Osteoblast (primary cell): ENCODE measurements at regions not wholly inside any gene's neighbourhood (a gene's known extent, or its start where the extent isn't known, plus 50 kb on each side); places are given as distances from the start of the nearest gene placed in this dataset.
"Not testable (repeated sequence)": the region's sequence is repeated elsewhere in the genome, so short reads cannot be mapped to it uniquely, and the experiment has no call there.

Experiments
- DNase-seq: peaks from one replicate; pipeline ENCODE4 v3.0.0; 2011; ENCODE audit warnings: low spot score, mixed read lengths; ENCODE audit not compliant: insufficient read length; ENCODE audit errors: missing footprints
- H2AFZ ChIP-seq: 2 replicates; pipeline ENCODE4 v1.6.0; 2011; ENCODE audit warnings: mild to moderate bottlenecking, low read length
- H3K27ac ChIP-seq: 2 replicates; pipeline ENCODE4 v1.5.1; 2011; ENCODE audit warnings: mild to moderate bottlenecking, low read depth, low read length, moderate library complexity
- H3K27me3 ChIP-seq: 2 replicates; pipeline ENCODE4 v1.6.0; 2012; ENCODE audit warnings: mild to moderate bottlenecking, control low read depth, inconsistent platforms, low read length, moderate library complexity; ENCODE audit not compliant: insufficient read depth
- H3K36me3 ChIP-seq: 2 replicates; pipeline ENCODE4 v1.5.1; 2011; ENCODE audit warnings: mild to moderate bottlenecking, low read length, control low read depth, moderate library complexity; ENCODE audit not compliant: insufficient read depth
- H3K4me1 ChIP-seq: 2 replicates; pipeline ENCODE4 v1.5.1; 2011; ENCODE audit warnings: mild to moderate bottlenecking, low read length, control low read depth, moderate library complexity; ENCODE audit not compliant: insufficient read depth
- H3K4me2 ChIP-seq: 2 replicates; pipeline ENCODE4 v1.6.0; 2011; ENCODE audit warnings: mild to moderate bottlenecking, low read length; ENCODE audit not compliant: insufficient read depth
- H3K4me3 ChIP-seq: fragments of 200-600 bp; sonication (generic); 3 replicates; pipeline ENCODE4 v1.5.1; 2012; ENCODE audit warnings: mild to moderate bottlenecking, low read length, inconsistent platforms; ENCODE audit not compliant: insufficient read depth
- H3K79me2 ChIP-seq: 2 replicates; pipeline ENCODE4 v1.6.0; 2012; ENCODE audit warnings: mild to moderate bottlenecking, low read length, control low read depth, inconsistent platforms; ENCODE audit not compliant: insufficient read depth
- H3K9me3 ChIP-seq: 2 replicates; pipeline ENCODE4 v1.5.1; 2011; ENCODE audit warnings: low read depth, low read length, control low read depth
- H4K20me1 ChIP-seq: 2 replicates; pipeline ENCODE4 v1.6.0; 2012; ENCODE audit warnings: mild to moderate bottlenecking, low read length, control low read depth; ENCODE audit not compliant: insufficient read depth
- CTCF ChIP-seq: IDR thresholded peaks from 2 replicates; pipeline ENCODE4 v1.5.1; 2011; ENCODE audit warnings: mild to moderate bottlenecking, low read depth, low read length, moderate library complexity; ENCODE audit errors: extremely low read depth

GRCh38 chr1:117710710-117711109 lies 104.9 kb downstream of the TENT5C start:
- DNase-seq, result no peak
- no peaks in the 10 kb centered on the region for H3K79me2 ChIP-seq
- no peaks in the 10 kb centered on the region for H3K9me3 ChIP-seq
- H3K4me2 ChIP-seq, result no peak overlapping the region
- no peak overlapping the region for H3K4me3 ChIP-seq
- no peaks in the 10 kb centered on the region for H3K36me3 ChIP-seq
- no peaks in the 10 kb centered on the region for H3K27me3 ChIP-seq
- peak; percentile 45 for TF ChIP-seq CTCF
- no peak overlapping the region for H2AFZ ChIP-seq
- no peaks in the 10 kb centered on the region for H4K20me1 ChIP-seq
- no peaks in the 10 kb centered on the region for H3K4me1 ChIP-seq
- no peak overlapping the region for H3K27ac ChIP-seq

GRCh38 chr1:117712621-117713020 lies 106.8 kb downstream of the TENT5C start:
- no peak overlapping the region for H3K27ac ChIP-seq
- H4K20me1 ChIP-seq, result no peaks in the 10 kb centered on the region
- H3K4me3 ChIP-seq, result no peak overlapping the region
- no peaks in the 10 kb centered on the region for H3K9me3 ChIP-seq
- H3K79me2 ChIP-seq, result no peaks in the 10 kb centered on the region
- no peak overlapping the region for H3K4me2 ChIP-seq
- TF ChIP-seq CTCF, result no peak
- no peaks in the 10 kb centered on the region for H3K27me3 ChIP-seq
- H2AFZ ChIP-seq, result no peak overlapping the region
- no peaks in the 10 kb centered on the region for H3K4me1 ChIP-seq
- no peaks in the 10 kb centered on the region for H3K36me3 ChIP-seq
- DNase-seq, result no peak

GRCh38 chr1:117714546-117714945 lies 108.7 kb downstream of the TENT5C start:
- no peak overlapping the region for H3K4me3 ChIP-seq
- H3K79me2 ChIP-seq, result no peaks in the 10 kb centered on the region
- H3K9me3 ChIP-seq, result no peaks in the 10 kb centered on the region
- no peak for DNase-seq
- no peak for TF ChIP-seq CTCF
- H2AFZ ChIP-seq, result no peak overlapping the region
- H4K20me1 ChIP-seq, result no peaks in the 10 kb centered on the region
- no peaks in the 10 kb centered on the region for H3K4me1 ChIP-seq
- no peaks in the 10 kb centered on the region for H3K27me3 ChIP-seq
- no peak overlapping the region for H3K27ac ChIP-seq
- H3K36me3 ChIP-seq, result no peaks in the 10 kb centered on the region
- H3K4me2 ChIP-seq, result no peak overlapping the region

- H3K4me1 ChIP-seq, H4K20me1 ChIP-seq, H3K36me3 ChIP-seq, H3K4me2 ChIP-seq, DNase-seq, H3K27ac ChIP-seq, H3K79me2 ChIP-seq, H3K4me3 ChIP-seq, H2AFZ ChIP-seq, H3K27me3 ChIP-seq, H3K9me3 ChIP-seq: not testable (repeated sequence)
Measured at GRCh38 chr1:117716030-117716429, 110.2 kb downstream of the TENT5C start.

- not testable (repeated sequence) for H3K27ac ChIP-seq, H3K36me3 ChIP-seq, H3K4me3 ChIP-seq, H4K20me1 ChIP-seq, H3K9me3 ChIP-seq, H3K79me2 ChIP-seq, H3K4me1 ChIP-seq, H3K27me3 ChIP-seq, H2AFZ ChIP-seq, DNase-seq, H3K4me2 ChIP-seq
Measured at GRCh38 chr1:117717980-117718379, 112.1 kb downstream of the TENT5C start.

- not testable (repeated sequence) for H4K20me1 ChIP-seq, H3K4me3 ChIP-seq, H3K27ac ChIP-seq, H3K4me2 ChIP-seq, H3K9me3 ChIP-seq, DNase-seq, H2AFZ ChIP-seq, H3K36me3 ChIP-seq, H3K27me3 ChIP-seq, H3K79me2 ChIP-seq, H3K4me1 ChIP-seq
Measured at GRCh38 chr1:117718596-117718995, 112.7 kb downstream of the TENT5C start.
